ENCODE measurements at regions not wholly inside any gene's neighbourhood (a gene's known extent, or its start where the extent isn't known, plus 50 kb on each side); places are given as distances from the start of the nearest gene placed in this dataset.

DNA sequence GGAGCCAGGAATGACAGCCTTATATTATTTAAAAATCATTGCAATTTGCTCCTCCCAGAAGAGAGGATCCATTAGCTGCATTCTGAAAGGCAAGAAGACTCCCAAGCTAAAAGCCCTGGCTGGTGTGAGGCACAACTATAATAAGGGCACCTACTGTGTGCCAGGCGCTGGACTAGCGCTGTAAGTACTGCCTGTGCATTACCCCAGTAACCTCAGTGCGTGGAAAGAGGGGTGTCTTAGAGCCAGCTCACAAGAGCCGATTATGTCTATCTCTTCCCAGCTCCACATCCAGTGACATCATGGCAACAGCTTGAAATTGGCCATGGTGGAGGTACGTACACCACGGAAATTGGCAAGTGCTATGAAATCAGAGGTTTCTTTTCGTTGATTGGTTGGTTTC lies 141.7 kb upstream of the IRF2BP2 start:
- H3K4me1 ChIP-seq (ENCODE audit: control insufficient read depth, insufficient read depth, low read length): peaks cover 14% of the 10 kb centered on the region
- H3K9me3 ChIP-seq (ENCODE audit: control insufficient read depth, insufficient read depth, low read length): no peaks in the 10 kb centered on the region
- no peaks in the 10 kb centered on the region for H3K36me3 ChIP-seq (ENCODE audit: control insufficient read depth, insufficient read depth, low read length)
- no peaks in the 10 kb centered on the region for H3K27me3 ChIP-seq (ENCODE audit: control insufficient read depth, insufficient read depth, low read length)
- H3K4me3 ChIP-seq (ENCODE audit: low read depth, low read length): no peak overlapping the region
- WGBS (ENCODE audit: insufficient coverage): 100% methylated on average over 6 of the region's 7 CpGs
- no peak for DNase-seq (ENCODE audit: low read depth in 4 of 6, low spot score in 6 of 6)
- H3K27ac ChIP-seq (ENCODE audit: low read depth, low read length): peak overlapping the region; percentile 27

DNA sequence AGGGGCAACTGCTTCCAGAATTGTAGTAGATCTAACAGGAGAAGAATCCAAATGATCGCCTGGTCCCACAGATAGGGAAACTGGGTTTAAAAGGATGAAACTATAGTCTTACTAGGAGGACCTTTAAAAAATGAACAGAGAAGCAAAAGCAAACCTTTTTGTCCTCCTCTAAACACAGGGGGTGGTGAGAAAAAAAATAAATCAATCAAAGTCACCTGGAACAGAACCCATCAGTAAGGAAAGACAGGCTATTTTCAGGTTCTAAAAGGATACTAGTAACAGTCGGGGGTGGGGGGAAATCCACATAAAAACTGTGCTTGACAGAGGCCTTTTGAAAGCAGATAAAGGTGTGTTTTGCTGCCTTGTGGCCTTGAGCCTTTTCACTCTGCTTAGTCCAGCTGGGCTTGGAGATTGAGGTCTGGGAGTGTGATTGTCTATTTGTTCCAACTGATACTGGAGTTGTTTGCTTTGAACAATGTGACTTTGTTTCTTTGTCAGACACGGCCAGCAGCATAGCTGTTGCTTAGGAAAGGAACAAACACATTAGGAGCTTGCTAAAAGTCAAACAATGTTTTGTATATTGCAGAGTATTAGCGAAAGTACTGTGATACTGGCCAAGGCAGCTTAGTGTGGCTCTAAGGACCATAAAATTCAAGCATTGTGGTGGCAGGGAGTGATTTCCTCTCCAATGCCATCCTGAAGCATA lies 141.1 kb upstream of the IRF2BP2 start:
- H3K4me3 ChIP-seq (ENCODE audit: low read depth, low read length): no peak overlapping the region
- 23% methylated on average over 2 of the region's 4 CpGs for WGBS (ENCODE audit: insufficient coverage)
- H3K36me3 ChIP-seq (ENCODE audit: control insufficient read depth, insufficient read depth, low read length): no peaks in the 10 kb centered on the region
- no peaks in the 10 kb centered on the region for H3K27me3 ChIP-seq (ENCODE audit: control insufficient read depth, insufficient read depth, low read length)
- H3K27ac ChIP-seq (ENCODE audit: low read depth, low read length): peak overlapping the region; percentile 27
- H3K4me1 ChIP-seq (ENCODE audit: control insufficient read depth, insufficient read depth, low read length): peaks cover 17% of the 10 kb centered on the region
- DNase-seq (ENCODE audit: low read depth in 4 of 6, low spot score in 6 of 6): peak in 2 of 6 donors; percentile 56 to 66
- H3K9me3 ChIP-seq (ENCODE audit: control insufficient read depth, insufficient read depth, low read length): no peaks in the 10 kb centered on the region

DNA sequence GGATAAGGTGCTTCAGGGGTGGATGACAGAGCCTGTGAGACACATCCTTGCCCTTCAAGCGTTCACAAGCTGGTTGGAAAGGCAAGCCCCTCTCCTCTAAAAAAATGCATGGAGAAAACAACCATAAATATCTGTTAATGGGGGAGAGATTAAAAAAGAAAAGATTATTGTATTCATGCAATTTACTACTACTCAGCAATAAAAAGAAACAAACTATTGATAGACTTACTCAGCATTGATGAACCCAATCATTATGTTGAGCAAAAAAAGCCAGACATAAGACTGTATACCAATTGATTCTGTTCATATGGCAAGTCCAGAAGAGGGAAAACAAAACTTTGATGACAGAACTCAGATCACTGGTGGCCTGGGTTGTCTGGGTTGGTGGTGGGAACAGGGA lies 138.7 kb upstream of the IRF2BP2 start:
- WGBS (ENCODE audit: insufficient coverage): no CpG with 5 or more reads among the region's 1 CpG
- Histone ChIP-seq H3K9me3 (ENCODE audit: control insufficient read depth, insufficient read depth, low read length) (no peaks in the 10 kb centered on the region), H3K27me3 (ENCODE audit: control insufficient read depth, insufficient read depth, low read length) (no peaks in the 10 kb centered on the region), H3K27ac (ENCODE audit: low read depth, low read length) (no peak overlapping the region), H3K4me1 (ENCODE audit: control insufficient read depth, insufficient read depth, low read length) (peaks cover 37% of the 10 kb centered on the region), H3K36me3 (ENCODE audit: control insufficient read depth, insufficient read depth, low read length) (no peaks in the 10 kb centered on the region), H3K4me3 (ENCODE audit: low read depth, low read length) (no peak overlapping the region)
- no peak for DNase-seq (ENCODE audit: low read depth in 4 of 6, low spot score in 6 of 6)

DNA sequence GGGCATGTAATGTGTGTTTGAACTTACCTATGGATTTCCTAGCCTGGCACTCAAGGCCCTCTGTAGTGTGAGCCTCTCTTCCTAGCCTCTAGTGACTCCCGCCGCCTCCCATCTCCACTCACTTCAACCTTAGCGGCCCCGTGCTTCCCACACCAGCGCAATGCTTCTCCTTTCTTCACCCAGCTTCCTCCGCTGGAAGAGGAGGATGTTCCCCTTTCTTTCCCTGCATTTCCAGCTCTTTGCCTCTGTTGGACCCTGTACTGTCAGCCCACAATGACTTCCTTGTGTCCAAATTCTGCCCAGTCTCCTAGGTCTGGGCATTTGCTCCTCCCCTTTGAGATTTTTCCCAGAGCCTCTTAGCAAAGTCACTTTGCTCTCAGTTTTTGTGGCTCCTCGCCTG lies 138.1 kb upstream of the IRF2BP2 start:
- WGBS (ENCODE audit: insufficient coverage): 94% methylated on average over 5 of the region's 7 CpGs
- Histone ChIP-seq H3K9me3 (ENCODE audit: control insufficient read depth, insufficient read depth, low read length) (no peaks in the 10 kb centered on the region), H3K27ac (ENCODE audit: low read depth, low read length) (no peak overlapping the region), H3K4me1 (ENCODE audit: control insufficient read depth, insufficient read depth, low read length) (peaks cover 39% of the 10 kb centered on the region), H3K27me3 (ENCODE audit: control insufficient read depth, insufficient read depth, low read length) (no peaks in the 10 kb centered on the region), H3K4me3 (ENCODE audit: low read depth, low read length) (no peak overlapping the region), H3K36me3 (ENCODE audit: control insufficient read depth, insufficient read depth, low read length) (no peaks in the 10 kb centered on the region)
- peak in 1 of 6 donors; percentile 46 for DNase-seq (ENCODE audit: low read depth in 4 of 6, low spot score in 6 of 6)

DNA sequence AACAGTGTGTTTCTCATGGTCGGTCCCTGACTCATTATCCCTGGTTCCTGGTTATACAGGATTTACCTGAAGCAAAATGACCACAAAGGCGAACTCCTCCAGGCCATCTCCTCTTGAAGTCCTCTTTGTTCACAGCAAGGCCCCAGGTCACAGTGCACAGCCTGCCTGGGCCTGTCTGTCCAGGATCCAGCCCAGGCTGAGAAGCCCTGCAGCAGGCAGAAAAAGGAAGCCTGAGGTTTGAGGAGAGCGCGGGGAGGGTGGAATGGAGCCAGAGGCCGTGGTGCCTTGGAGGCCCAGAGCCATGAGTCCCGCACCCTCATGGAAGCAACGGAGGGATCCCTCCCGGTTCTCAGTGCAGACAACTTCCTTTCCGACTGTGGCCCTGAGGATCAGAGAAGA lies 136.8 kb upstream of the IRF2BP2 start:
- H3K4me3 ChIP-seq (ENCODE audit: low read depth, low read length): no peak overlapping the region
- no peak for DNase-seq (ENCODE audit: low read depth in 4 of 6, low spot score in 6 of 6)
- peaks cover 39% of the 10 kb centered on the region for H3K4me1 ChIP-seq (ENCODE audit: control insufficient read depth, insufficient read depth, low read length)
- no peaks in the 10 kb centered on the region for H3K36me3 ChIP-seq (ENCODE audit: control insufficient read depth, insufficient read depth, low read length)
- no peaks in the 10 kb centered on the region for H3K27me3 ChIP-seq (ENCODE audit: control insufficient read depth, insufficient read depth, low read length)
- H3K9me3 ChIP-seq (ENCODE audit: control insufficient read depth, insufficient read depth, low read length): no peaks in the 10 kb centered on the region
- 87% methylated on average over 9 of the region's 9 CpGs for WGBS (ENCODE audit: insufficient coverage)
- no peak overlapping the region for H3K27ac ChIP-seq (ENCODE audit: low read depth, low read length)

DNA sequence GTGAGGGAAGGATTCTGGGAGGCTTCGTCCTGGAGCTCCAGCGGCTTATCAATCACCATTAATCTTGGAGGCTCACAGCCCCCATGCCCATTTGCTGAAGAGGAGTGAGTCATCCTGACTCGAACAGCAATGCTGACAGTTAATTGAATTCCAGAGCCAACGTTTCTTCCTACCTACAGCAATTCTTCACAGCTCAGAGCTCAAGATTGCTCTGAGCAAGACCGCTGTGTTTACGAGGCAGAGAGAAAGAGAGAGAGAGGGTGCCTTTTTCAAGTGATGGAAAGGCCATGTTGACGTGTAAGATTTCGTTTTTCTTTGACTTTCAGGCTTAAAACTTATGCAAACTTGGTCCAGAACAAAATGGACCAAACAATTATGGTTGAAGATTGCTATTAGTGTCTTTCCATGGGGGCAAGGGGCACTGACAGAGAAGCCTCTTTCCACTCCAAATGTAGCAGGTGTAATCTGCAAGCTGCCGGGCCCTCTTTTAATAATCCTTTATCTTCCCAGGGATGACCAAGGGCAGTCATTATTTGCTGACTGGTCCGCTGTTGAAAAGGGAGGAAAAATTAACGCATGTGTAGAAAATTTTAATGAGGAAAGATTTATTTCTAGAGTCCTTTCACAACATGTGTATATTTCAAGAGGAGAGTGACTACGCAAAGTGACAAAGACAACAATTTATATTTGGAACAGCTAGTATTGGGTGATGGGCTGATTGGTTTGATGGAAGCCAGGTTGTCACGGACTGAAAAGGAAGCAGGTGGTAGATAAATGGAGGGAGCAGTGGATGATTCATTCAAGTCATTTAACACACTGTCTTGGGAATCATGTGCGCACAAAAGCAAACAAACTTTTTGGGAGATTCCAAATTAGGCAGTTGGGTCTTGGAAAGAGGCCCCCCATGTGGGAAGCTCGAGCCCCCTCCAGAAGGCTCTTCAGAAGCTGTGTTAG lies 136.1 kb upstream of the IRF2BP2 start:
- Histone ChIP-seq H3K4me1 (ENCODE audit: control insufficient read depth, insufficient read depth, low read length) (peaks cover 39% of the 10 kb centered on the region), H3K27ac (ENCODE audit: low read depth, low read length) (no peak overlapping the region), H3K36me3 (ENCODE audit: control insufficient read depth, insufficient read depth, low read length) (no peaks in the 10 kb centered on the region), H3K27me3 (ENCODE audit: control insufficient read depth, insufficient read depth, low read length) (no peaks in the 10 kb centered on the region), H3K9me3 (ENCODE audit: control insufficient read depth, insufficient read depth, low read length) (no peaks in the 10 kb centered on the region), H3K4me3 (ENCODE audit: low read depth, low read length) (no peak overlapping the region)
- DNase-seq (ENCODE audit: low read depth in 4 of 6, low spot score in 6 of 6): peak in 2 of 6 donors; percentile 34 to 93
- whole genome bisulfite sequencing (ENCODE audit: insufficient coverage): 79% methylated on average over 6 of the region's 15 CpGs

DNA sequence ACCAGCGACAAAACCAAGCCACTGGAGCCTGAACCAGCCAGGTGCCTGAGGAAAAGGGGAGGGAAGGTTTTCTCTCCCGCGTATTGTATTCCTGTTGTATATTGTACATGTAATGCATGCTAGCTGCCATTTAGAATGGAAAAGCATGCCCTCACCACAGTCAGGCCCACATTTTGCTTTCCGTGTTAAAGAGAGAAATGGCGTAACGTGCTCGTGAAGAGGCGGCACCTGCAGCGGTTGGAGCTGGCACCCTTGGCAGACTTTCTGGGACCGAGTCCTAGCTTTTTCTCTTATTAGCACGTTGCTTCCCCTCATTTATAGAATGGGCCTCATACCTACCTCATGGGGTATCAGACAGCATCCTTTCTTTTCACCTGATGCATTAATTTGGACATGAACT lies 135.3 kb upstream of the IRF2BP2 start:
- peaks cover 34% of the 10 kb centered on the region for H3K4me1 ChIP-seq (ENCODE audit: control insufficient read depth, insufficient read depth, low read length)
- peak in 1 of 6 donors; percentile 65 for DNase-seq (ENCODE audit: low read depth in 4 of 6, low spot score in 6 of 6)
- 80% methylated on average over 8 of the region's 11 CpGs for WGBS (ENCODE audit: insufficient coverage)
- H3K4me3 ChIP-seq (ENCODE audit: low read depth, low read length): no peak overlapping the region
- no peaks in the 10 kb centered on the region for H3K27me3 ChIP-seq (ENCODE audit: control insufficient read depth, insufficient read depth, low read length)
- no peaks in the 10 kb centered on the region for H3K36me3 ChIP-seq (ENCODE audit: control insufficient read depth, insufficient read depth, low read length)
- H3K27ac ChIP-seq (ENCODE audit: low read depth, low read length): peak overlapping the region; percentile 77
- H3K9me3 ChIP-seq (ENCODE audit: control insufficient read depth, insufficient read depth, low read length): no peaks in the 10 kb centered on the region

DNA sequence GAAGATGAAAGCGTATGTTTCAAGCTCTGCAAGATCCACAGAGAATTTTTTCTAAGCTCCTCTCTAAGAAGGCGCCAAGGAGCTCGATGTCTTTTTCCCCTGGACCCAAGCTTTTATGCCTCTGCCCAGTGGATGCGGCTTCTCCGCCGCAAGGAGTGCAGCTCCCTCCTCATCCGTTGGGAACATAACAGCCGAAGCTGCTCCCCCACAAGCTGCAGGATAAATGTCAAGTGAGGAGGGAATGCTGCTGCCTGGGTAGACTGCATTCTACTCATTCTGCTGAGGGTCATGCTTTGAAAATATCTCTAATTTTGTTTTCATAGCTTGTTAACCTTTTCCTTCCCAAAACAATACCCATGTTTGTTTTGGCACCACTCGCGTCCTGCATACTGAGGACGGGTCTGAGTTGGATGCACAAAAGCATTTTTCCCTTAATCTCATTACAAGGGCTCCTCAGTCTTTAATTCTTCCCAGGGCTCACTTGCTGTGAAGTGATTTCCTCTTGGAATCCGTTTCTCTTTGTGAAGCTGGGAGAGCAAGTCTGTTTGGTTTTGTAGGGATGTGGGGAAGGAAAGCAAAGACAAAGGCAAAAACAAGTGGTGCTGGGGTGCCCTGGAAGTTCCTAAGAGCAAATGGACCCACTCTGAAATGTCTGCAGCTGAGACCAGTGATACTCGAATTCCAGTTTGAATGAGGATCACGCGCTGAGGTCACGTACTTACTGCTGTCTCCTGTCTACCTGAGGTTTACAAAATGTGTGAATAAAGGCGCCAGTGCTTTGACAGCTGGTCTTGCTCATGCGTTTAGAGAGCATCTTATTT lies 134.0 kb upstream of the IRF2BP2 start:
- Histone ChIP-seq H3K9me3 (ENCODE audit: control insufficient read depth, insufficient read depth, low read length) (no peaks in the 10 kb centered on the region), H3K27ac (ENCODE audit: low read depth, low read length) (peak overlapping the region; percentile 77), H3K4me3 (ENCODE audit: low read depth, low read length) (peak overlapping the region; percentile 19), H3K4me1 (ENCODE audit: control insufficient read depth, insufficient read depth, low read length) (peaks cover 33% of the 10 kb centered on the region), H3K27me3 (ENCODE audit: control insufficient read depth, insufficient read depth, low read length) (no peaks in the 10 kb centered on the region), H3K36me3 (ENCODE audit: control insufficient read depth, insufficient read depth, low read length) (no peaks in the 10 kb centered on the region)
- 18% methylated on average over 18 of the region's 18 CpGs for WGBS (ENCODE audit: insufficient coverage)
- DNase-seq (ENCODE audit: low read depth in 4 of 6, low spot score in 6 of 6): peak in 4 of 6 donors; percentile 32 to 87 (median 76)

DNA sequence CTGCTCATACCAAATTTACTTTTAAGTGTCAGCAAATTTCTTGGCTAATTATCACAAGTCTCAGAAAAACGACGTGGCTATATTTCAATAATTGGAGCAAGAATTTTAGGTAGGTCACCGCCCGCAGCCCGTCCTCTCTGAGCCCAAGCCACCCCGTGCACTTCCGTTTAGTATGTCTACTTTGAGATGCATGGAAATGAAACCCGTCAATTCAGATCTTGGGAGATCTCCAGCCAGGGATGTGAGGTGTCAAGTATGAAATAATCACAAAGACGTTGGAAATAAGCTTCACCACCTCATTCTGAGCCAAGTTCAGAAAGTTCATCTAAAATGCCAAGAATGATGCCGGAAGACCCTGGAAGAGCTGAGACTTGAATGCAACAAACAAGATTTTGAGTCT lies 132.6 kb upstream of the IRF2BP2 start:
- Histone ChIP-seq H3K27me3 (ENCODE audit: control insufficient read depth, insufficient read depth, low read length) (no peaks in the 10 kb centered on the region), H3K4me3 (ENCODE audit: low read depth, low read length) (no peak overlapping the region), H3K27ac (ENCODE audit: low read depth, low read length) (peak overlapping the region; percentile 77), H3K4me1 (ENCODE audit: control insufficient read depth, insufficient read depth, low read length) (peaks cover 35% of the 10 kb centered on the region), H3K36me3 (ENCODE audit: control insufficient read depth, insufficient read depth, low read length) (no peaks in the 10 kb centered on the region), H3K9me3 (ENCODE audit: control insufficient read depth, insufficient read depth, low read length) (no peaks in the 10 kb centered on the region)
- peak in 1 of 6 donors; percentile 50 for DNase-seq (ENCODE audit: low read depth in 4 of 6, low spot score in 6 of 6)
- 80% methylated on average over 9 of the region's 10 CpGs for WGBS (ENCODE audit: insufficient coverage)

Measured in spinal cord (tissue), 9 donors.